ENCODE measurements at regions not wholly inside any gene's neighbourhood (a gene's known extent, or its start where the extent isn't known, plus 50 kb on each side); places are given as distances from the start of the nearest gene placed in this dataset.

- POLR2A ChIA-PET (ENCODE audit: low non-redundant PET): no interaction called here
- DNase-seq (ENCODE audit: low spot score): no peak
- Histone ChIP-seq H3K36me3 (ENCODE audit: insufficient read depth, low read length, poor library complexity, severe bottlenecking) (no peaks in the 10 kb centered on the region), H3K4me3 (ENCODE audit: low read depth, low read length, poor library complexity, severe bottlenecking) (no peak overlapping the region), H3K27me3 (replicated peaks; ENCODE audit: insufficient read depth, low read depth, low read length, poor library complexity) (peaks cover 22% of the 10 kb centered on the region), H3K9me3 (ENCODE audit: low read depth, low read length, poor library complexity, severe bottlenecking) (no peaks in the 10 kb centered on the region), H3K4me1 (ENCODE audit: insufficient read depth, low read length, poor library complexity, severe bottlenecking) (no peaks in the 10 kb centered on the region), H3K27ac (ENCODE audit: low read depth, low read length, poor library complexity, severe bottlenecking) (no peak overlapping the region)
- CTCF ChIA-PET: no interaction called here
- no TSS peak for BruUV-seq (replicated peaks)
- TF ChIP-seq CTCF (conservative IDR thresholded peaks at IDR 0.05; ENCODE audit: low read depth, low read length): no peak
- TF ChIP-seq EZH2 (IDR thresholded peaks at IDR 0.05; ENCODE audit: borderline replicate concordance, low read depth, low read length, poor library complexity, severe bottlenecking): no peak
- intact Hi-C loops (cut with micrococcal nuclease; ENCODE audit: unreplicated experiment): no loop called here
Measured at GRCh38 chr2:126761256-126761980, 105.5 kb downstream of the GYPC start.

DNA sequence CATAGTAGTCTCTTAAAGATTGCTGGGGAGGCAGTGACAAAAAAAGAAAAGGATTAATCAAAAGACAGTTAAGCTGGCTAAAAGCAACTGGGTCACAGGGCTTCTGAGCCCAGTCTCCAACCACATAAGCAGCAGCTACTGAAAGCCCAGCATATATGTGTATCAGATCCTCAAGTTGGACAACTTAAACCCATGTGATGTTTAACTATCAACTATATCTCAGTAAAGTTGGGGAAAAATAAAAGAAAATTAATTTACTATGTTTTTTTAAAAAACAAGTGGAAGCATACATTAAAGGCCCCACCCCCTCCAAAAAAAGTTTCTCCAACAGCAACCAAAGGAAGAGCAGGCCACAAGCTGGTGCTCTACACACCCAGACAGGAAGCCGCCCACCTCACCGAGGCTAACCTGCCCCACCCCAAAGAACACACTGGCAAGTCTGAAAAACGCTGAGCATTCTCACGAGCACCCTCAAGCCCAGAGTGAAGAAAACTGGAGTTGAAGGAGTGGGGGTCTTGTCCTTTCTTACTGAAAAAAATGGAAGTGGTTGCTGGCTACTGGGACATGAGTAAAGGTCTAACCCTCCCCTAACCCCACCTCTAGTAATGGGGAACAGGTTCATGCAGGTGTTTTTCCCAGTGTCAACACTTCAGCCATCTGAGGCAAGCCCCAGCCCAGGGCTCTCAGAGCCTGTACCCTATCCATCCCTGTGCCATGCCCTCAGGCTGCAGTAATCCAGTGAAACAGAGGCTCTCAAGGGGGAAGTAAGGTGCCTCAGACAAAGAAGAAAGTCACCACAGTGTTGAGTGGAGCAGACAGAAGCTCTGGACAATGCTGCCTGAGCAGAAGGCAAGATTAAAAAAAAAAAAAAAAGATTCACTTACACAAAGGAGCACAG is 106.3 kb downstream of the GYPC start:
- H3K27me3 ChIP-seq (replicated peaks; ENCODE audit: insufficient read depth, low read depth, low read length, poor library complexity): peaks cover 28% of the 10 kb centered on the region
- H3K4me3 ChIP-seq (ENCODE audit: low read depth, low read length, poor library complexity, severe bottlenecking): no peak overlapping the region
- no peak for DNase-seq (ENCODE audit: low spot score)
- no peaks in the 10 kb centered on the region for H3K9me3 ChIP-seq (ENCODE audit: low read depth, low read length, poor library complexity, severe bottlenecking)
- TF ChIP-seq CTCF (conservative IDR thresholded peaks at IDR 0.05; ENCODE audit: low read depth, low read length) (no peak), EZH2 (IDR thresholded peaks at IDR 0.05; ENCODE audit: borderline replicate concordance, low read depth, low read length, poor library complexity, severe bottlenecking) (no peak)
- H3K27ac ChIP-seq (ENCODE audit: low read depth, low read length, poor library complexity, severe bottlenecking): no peak overlapping the region
- no TSS peak for BruUV-seq (replicated peaks)
- ChIA-PET POLR2A (ENCODE audit: low non-redundant PET) (no interaction called here), CTCF (no interaction called here)
- no peaks in the 10 kb centered on the region for H3K36me3 ChIP-seq (ENCODE audit: insufficient read depth, low read length, poor library complexity, severe bottlenecking)
- intact Hi-C loops (cut with micrococcal nuclease; ENCODE audit: unreplicated experiment): no loop called here
- no peaks in the 10 kb centered on the region for H3K4me1 ChIP-seq (ENCODE audit: insufficient read depth, low read length, poor library complexity, severe bottlenecking)

DNA sequence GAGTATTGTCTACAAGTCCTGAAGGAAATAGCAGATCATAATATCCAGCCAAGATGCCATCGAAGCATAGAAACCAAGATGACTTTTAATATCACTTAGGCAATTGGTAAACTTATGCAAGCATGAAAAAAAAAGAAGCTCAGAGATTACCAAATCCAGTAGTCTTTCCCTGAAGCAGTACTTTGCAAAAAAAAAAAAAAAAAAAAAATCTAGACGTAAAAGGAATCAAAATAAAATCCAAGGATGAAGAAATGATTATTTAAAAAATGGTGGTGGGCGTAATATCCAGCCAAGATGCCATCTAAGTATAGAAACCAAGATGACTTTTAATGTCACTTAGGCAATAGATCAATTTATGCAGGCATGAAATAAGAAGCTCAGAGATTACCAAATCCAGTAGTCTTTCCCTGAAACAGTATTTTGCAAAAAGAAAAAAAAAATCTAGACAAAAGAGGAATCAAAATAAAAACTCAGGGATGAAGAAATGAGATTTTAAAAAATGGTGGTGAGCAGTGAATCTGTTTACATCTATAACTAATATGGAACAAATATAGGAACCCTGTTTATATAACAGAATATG is 108.8 kb downstream of the GYPC start:
- Histone ChIP-seq H3K27me3 (replicated peaks; ENCODE audit: insufficient read depth, low read depth, low read length, poor library complexity) (peaks cover 32% of the 10 kb centered on the region), H3K36me3 (ENCODE audit: insufficient read depth, low read length, poor library complexity, severe bottlenecking) (no peaks in the 10 kb centered on the region), H3K9me3 (ENCODE audit: low read depth, low read length, poor library complexity, severe bottlenecking) (no peaks in the 10 kb centered on the region), H3K4me3 (ENCODE audit: low read depth, low read length, poor library complexity, severe bottlenecking) (no peak overlapping the region), H3K4me1 (ENCODE audit: insufficient read depth, low read length, poor library complexity, severe bottlenecking) (no peaks in the 10 kb centered on the region), H3K27ac (ENCODE audit: low read depth, low read length, poor library complexity, severe bottlenecking) (no peak overlapping the region)
- intact Hi-C loops (cut with micrococcal nuclease; ENCODE audit: unreplicated experiment): no loop called here
- DNase-seq (ENCODE audit: low spot score): no peak
- BruUV-seq (replicated peaks): no TSS peak
- ChIA-PET POLR2A (ENCODE audit: low non-redundant PET) (no interaction called here), CTCF (no interaction called here)
- no peak for TF ChIP-seq CTCF (conservative IDR thresholded peaks at IDR 0.05; ENCODE audit: low read depth, low read length)
- TF ChIP-seq EZH2 (IDR thresholded peaks at IDR 0.05; ENCODE audit: borderline replicate concordance, low read depth, low read length, poor library complexity, severe bottlenecking): no peak

Measured in A673 (cell line).